Endodermal cell (in vitro differentiated cells): ENCODE measurements at regions not wholly inside any gene's neighbourhood (a gene's known extent, or its start where the extent isn't known, plus 50 kb on each side); places are given as distances from the start of the nearest gene placed in this dataset.

Experiments used
- DNase-seq: peaks from one replicate; pipeline ENCODE4 v3.0.0-alpha.2; 2017
- H3K27ac ChIP-seq: 2 replicates; pipeline ENCODE4 v1.5.1; 2013; ENCODE audit warnings: mild to moderate bottlenecking, low read depth, low read length, moderate library complexity
- H3K27me3 ChIP-seq: 2 replicates; pipeline ENCODE4 v1.6.1; 2013; ENCODE audit warnings: mild to moderate bottlenecking, low read length, moderate library complexity; ENCODE audit not compliant: insufficient read depth, control insufficient read depth, poor library complexity, severe bottlenecking
- H3K36me3 ChIP-seq: 2 replicates; pipeline ENCODE4 v1.7.0; 2013; ENCODE audit warnings: mild to moderate bottlenecking, low read length, moderate library complexity; ENCODE audit not compliant: control insufficient read depth, insufficient read depth
- H3K4me1 ChIP-seq: one replicate; pipeline ENCODE4 v1.7.0; 2013; ENCODE audit warnings: low read length; ENCODE audit not compliant: control insufficient read depth, insufficient read depth
- H3K4me3 ChIP-seq: 2 replicates; pipeline ENCODE4 v1.5.1; 2013; ENCODE audit warnings: mild to moderate bottlenecking, low read length, moderate library complexity
- H3K9ac ChIP-seq: 2 replicates; pipeline ENCODE4 v1.6.1; 2013; ENCODE audit warnings: mild to moderate bottlenecking, low read length, moderate library complexity; ENCODE audit not compliant: poor library complexity, severe bottlenecking; ENCODE audit errors: extremely low read depth
- H3K9me3 ChIP-seq: 2 replicates; pipeline ENCODE4 v1.6.1; 2013; ENCODE audit warnings: mild to moderate bottlenecking, low read length, moderate library complexity; ENCODE audit not compliant: control insufficient read depth
- H3K27ac Mint-ChIP-seq: 2 replicates; pipeline ENCODE4 v1.8.0; 2020; ENCODE audit warnings: mixed read lengths
- H3K27me3 Mint-ChIP-seq: 2 replicates; pipeline ENCODE4 v1.8.0; 2021; ENCODE audit warnings: mild to moderate bottlenecking, mixed read lengths; ENCODE audit not compliant: insufficient read depth
- H3K36me3 Mint-ChIP-seq: 2 replicates; pipeline ENCODE4 v1.8.0; 2020; ENCODE audit warnings: low read depth, mixed read lengths
- H3K4me1 Mint-ChIP-seq: 2 replicates; pipeline ENCODE4 v1.8.0; 2020; ENCODE audit warnings: mixed read lengths
- H3K4me3 Mint-ChIP-seq: 2 replicates; pipeline ENCODE4 v1.8.0; 2020; ENCODE audit warnings: mild to moderate bottlenecking, moderate library complexity, mixed read lengths
- H3K9me3 Mint-ChIP-seq: 2 replicates; pipeline ENCODE4 v1.8.0; 2020; ENCODE audit warnings: mild to moderate bottlenecking, mixed read lengths
- CTCF ChIP-seq: fragments of 200-600 bp; sonication (generic); conservative IDR thresholded peaks from 2 replicates; pipeline ENCODE4 v1.5.0; 2021; ENCODE audit warnings: antibody characterized with exemption, mild to moderate bottlenecking
- WGBS, 2 experiments: methylation state at CpG; one replicate each; pipeline versions ENCODE4 v1.1.5 to v1.1.7; 2013; ENCODE audit warnings: missing lambda C conversion rate in 2 of 2, mixed read lengths in 1 of 2; ENCODE audit not compliant: insufficient coverage in 1 of 2, insufficient read length in 1 of 2; 5-methylcytosine and 5-hydroxymethylcytosine counted together

- Histone ChIP-seq H3K9me3 (no peaks in the 10 kb centered on the region), H3K36me3 (no peaks in the 10 kb centered on the region), H3K27me3 (no peaks in the 10 kb centered on the region), H3K9ac (no peak overlapping the region), H3K27ac (no peak overlapping the region), H3K4me1 (peaks cover 6% of the 10 kb centered on the region), H3K4me3 (no peak overlapping the region)
- DNase-seq: no peak
- Mint-ChIP-seq H3K4me1 (peaks cover 13% of the 10 kb centered on the region), H3K27me3 (no peaks in the 10 kb centered on the region), H3K36me3 (no peaks in the 10 kb centered on the region), H3K9me3 (no peaks in the 10 kb centered on the region), H3K27ac (no peak overlapping the region), H3K4me3 (no peak overlapping the region)
- no peak for TF ChIP-seq CTCF
- 92 to 100% methylated on average over 3 to 4 of the region's 4 CpGs for WGBS, 2 experiments
These were observed 125.1 kb upstream of the SGK1 start for GRCh38 chr6:134443009-134443408.

GRCh38 chr6:134442073-134442472, 124.2 kb upstream of the SGK1 start:
- Histone ChIP-seq H3K27me3 (no peaks in the 10 kb centered on the region), H3K9me3 (no peaks in the 10 kb centered on the region), H3K27ac (no peak overlapping the region), H3K9ac (no peak overlapping the region), H3K4me3 (no peak overlapping the region), H3K4me1 (no peaks in the 10 kb centered on the region), H3K36me3 (no peaks in the 10 kb centered on the region)
- Mint-ChIP-seq H3K27ac (no peak overlapping the region), H3K9me3 (no peaks in the 10 kb centered on the region), H3K36me3 (no peaks in the 10 kb centered on the region), H3K4me3 (no peak overlapping the region), H3K4me1 (peaks cover 5% of the 10 kb centered on the region), H3K27me3 (no peaks in the 10 kb centered on the region)
- TF ChIP-seq CTCF: no peak
- DNase-seq: no peak

GRCh38 chr6:134438837-134439236, 120.9 kb upstream of the SGK1 start:
- H3K4me1 ChIP-seq: no peaks in the 10 kb centered on the region
- no peak overlapping the region for H3K27ac ChIP-seq
- TF ChIP-seq CTCF: no peak
- H3K9me3 ChIP-seq: no peaks in the 10 kb centered on the region
- no peaks in the 10 kb centered on the region for H3K36me3 ChIP-seq
- H3K27ac Mint-ChIP-seq: no peak overlapping the region
- no peaks in the 10 kb centered on the region for H3K4me1 Mint-ChIP-seq
- H3K9me3 Mint-ChIP-seq: no peaks in the 10 kb centered on the region
- H3K4me3 Mint-ChIP-seq: no peak overlapping the region
- H3K27me3 ChIP-seq: no peaks in the 10 kb centered on the region
- no peak for DNase-seq
- WGBS, 2 experiments: 61 to 80% methylated on average over 4 to 5 of the region's 5 CpGs
- H3K4me3 ChIP-seq: no peak overlapping the region
- no peaks in the 10 kb centered on the region for H3K27me3 Mint-ChIP-seq
- H3K36me3 Mint-ChIP-seq: no peaks in the 10 kb centered on the region
- H3K9ac ChIP-seq: no peak overlapping the region
